ENCODE measurements at regions not wholly inside any gene's neighbourhood (a gene's known extent, or its start where the extent isn't known, plus 50 kb on each side); places are given as distances from the start of the nearest gene placed in this dataset.
"Not testable (repeated sequence)": the region's sequence is repeated elsewhere in the genome, so short reads cannot be mapped to it uniquely, and the experiment has no call there.

DNA sequence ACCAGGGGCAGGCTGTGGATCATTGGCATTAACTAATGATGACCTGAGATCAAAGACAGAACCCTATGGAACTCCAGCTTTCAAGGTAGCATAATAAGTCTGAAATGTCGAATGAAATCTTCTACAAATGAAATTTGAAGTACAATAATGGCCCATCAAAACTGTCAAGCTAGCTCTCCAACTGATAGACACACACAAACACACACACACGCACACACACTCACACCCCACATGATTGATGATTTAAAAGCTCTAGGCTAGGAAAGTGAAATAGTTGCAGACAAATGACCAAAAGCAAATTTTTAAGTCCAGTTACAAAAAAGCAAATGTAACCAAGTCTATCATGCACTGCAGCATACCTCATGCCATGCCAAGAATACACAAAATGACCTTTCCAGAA, 655.7 kb downstream of the C4orf33 start:
- DNase-seq, result no peak

DNA sequence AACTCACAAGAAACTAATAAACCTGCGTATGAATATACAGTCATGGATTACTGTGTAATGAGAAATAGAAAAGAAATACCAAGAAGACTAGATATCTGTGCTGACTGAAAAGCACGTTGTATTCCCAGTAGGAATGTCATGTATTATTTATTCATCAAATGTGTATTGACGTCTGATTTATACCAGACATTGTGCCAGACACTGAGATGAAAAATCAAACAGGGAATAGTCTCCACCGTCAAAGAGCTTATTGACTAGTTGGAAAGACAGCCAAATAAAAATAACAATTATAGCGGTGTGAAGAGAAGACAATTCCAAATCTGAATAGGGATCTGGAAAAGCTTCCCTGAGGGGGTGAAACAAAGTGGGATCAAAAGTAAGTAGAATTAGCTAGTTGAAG, 687.6 kb downstream of the C4orf33 start:
- DNase-seq, result no peak

DNA sequence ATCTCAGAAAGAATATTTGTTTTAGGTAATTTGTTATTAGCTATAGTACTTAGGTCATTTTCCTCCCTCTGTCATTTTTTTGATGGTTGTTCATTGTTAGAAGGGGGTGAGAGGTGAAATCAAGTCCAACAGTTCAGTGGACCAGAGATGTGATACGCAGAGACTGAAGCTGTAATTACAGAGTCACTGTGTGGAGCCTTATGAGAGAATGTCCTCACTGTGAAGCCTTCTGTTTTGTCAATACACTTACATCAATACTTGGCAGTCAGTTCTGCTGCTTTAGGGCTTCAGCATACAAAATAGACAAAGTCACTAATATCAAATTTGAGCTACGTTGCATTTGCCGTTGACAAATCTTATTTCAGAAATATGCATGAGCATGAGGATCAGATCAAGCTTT, 692.5 kb downstream of the C4orf33 start:
- no peak for DNase-seq

DNA sequence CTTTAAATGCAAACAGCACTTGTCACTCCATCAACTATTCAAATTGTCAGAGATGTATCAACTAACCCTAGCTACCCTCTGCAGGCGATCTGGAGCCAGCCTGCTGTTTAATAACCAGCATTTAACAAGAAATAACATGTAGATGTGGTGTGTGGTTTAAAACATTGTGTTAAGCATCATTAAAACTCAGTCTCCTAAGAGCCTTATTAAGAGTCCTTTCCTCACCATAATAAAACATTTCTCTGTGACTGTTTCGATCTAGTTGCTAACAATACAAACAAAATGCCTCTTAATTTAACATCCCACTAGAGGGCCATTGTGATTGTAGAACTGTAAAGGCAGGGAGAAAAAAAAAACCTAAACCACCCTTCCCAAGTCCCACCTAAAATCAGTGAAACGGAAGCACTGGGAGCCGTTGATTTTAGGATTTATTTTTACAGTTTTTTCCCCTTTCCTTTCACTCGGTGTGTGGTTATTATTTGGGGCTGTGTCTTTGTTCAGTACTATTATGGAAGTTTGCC, 708.6 kb downstream of the C4orf33 start:
- no peak for DNase-seq

DNA sequence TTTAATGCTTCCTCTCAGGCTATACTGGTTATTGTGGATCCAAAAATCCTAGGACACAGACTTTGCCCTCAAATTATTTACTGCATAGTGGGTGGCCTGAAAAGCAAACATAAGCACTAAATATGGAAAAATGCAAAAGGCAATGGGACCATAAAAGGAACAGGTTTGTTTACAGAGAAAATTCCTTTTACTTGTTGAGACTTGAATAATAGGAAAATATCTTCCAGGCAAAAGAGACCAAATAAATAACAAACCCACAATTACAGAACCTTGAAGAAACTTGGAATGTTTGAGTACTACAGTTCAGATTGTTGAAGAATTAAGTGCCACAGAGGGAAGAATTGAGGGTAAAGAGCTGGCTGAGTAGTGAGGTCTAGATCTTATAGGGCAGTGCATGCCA, 711.0 kb downstream of the C4orf33 start:
- no peak for DNase-seq

DNA sequence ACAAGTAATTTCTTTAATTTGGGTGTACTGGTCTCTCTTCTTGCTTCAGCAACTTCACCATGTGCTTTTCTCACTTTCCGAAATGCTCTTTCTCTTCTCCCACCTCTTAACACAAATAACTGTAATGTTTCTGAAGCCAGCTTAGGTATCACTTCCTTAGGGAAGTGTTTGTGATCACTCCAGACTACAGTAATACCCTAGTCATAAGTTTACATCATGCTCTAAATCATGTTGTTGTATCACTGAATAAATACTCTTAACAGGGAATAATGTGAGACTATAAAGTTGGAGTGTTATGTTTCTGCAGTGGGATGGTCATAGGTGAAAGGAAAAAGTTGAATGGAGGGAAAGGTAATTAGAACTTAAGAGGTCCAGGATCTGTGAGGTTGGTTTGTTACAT, 712.3 kb downstream of the C4orf33 start:
- DNase-seq, result no peak

DNA sequence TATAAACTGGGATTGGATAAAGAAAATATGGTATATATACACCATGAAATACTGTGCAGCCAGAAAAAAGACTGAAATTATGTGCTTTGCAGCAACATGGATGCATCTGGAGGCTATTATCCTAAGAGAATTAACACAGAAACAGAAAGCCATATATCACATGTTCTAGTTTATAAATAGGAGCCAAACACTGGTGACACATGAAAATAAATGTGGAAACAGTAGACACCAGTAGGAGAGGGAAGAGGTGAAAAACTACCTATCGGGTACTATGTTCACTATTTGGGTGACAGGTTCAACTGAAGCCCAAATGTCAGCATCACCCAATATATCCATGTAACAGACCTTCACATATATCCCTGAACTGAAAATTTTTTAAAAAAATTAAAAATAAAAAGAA, 725.1 kb downstream of the C4orf33 start:
- DNase-seq, result no peak

DNA sequence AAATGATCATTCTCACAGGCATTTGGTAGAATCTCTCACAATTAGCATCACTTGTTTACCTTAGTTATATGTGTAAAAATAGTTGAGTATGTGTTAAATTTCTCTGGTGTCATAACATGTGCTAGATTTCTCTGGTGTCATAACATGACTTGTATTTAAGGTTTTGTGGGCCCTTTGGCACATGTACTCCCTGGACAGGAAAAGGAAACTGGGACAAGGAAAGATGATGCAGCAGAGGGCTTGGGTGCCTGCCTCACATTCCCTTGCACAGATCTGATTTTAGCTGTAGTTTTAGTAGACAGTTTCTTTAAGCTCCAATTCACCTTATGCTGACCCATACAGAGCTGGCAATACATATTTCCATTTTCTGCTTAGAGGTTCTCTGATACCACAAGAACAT, 726.0 kb downstream of the C4orf33 start:
- no peak for DNase-seq

DNA sequence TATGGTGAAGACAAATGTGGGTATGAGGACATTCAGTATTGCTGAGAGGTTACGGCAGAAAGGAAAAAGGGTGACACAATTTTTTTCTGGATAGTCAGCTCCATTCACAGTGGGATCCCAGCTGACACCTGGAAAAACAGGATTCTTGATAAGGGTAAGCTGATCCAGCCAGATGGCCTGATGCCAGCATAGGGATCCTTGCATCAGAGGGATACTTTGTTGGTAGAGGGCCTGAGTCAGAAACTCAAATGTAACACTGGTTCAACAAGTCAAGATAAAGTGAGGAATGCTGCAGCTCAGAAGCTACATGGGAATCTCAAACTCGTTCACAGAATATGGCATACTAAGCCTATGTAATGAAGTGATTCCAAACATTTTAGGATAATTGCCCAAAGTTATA, 726.7 kb downstream of the C4orf33 start:
- no peak for DNase-seq

DNA sequence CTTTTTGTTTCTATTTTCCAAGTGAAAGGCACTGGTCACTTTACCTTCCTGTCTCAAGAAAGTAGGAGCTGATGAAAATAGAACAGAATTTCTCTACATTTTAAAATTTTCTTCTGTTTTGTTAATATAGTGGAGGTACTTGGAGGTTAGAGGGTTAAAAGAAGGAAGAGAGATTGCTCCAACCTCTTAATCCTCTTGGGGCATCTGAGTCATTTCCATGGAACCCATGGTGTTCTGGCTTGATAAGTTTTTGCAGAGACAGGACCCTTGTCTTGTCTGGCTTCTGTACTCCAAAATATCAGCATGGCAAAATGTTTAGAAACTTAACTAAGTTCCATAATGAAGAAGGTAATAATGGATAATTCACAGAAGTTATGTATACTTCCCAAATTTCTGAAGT, 727.2 kb downstream of the C4orf33 start:
- DNase-seq, result no peak

DNA sequence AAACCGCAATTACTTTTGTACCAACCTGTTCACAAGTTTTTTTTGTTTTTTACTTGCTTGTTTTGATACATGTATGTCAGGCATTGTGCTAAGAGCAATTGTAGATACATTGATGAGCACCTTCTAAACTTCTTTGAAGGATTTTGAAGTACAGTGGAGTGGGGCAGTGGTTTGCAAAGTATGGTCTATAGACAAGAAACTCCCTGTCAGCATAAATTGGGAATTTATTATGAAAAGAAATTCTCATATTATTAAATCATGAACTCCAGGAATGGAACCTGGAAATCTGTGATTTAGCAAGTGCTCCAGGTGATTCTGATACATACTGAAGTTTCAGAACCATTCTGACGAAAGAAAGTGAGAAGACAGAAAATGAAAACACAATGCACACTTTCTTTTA, 733.4 kb downstream of the C4orf33 start:
- DNase-seq, result no peak

DNA sequence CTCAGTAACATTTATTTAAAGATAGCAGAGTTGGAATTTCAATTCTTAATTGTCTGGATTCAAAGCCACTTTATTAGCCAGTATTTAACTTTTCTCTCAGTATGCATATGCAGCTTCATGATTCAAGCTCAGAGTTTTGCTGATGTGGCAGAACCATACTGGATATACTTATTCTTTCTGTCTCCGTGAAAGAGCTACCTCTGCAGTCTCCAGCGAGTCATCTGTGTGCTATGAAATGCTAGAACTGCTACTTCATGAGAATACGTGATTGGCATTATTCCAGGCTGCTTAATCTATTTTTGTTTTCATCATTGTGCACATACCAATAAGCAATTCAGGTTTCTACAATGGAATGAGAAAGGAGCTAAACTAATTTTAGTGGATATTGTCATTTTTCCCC, 743.7 kb downstream of the C4orf33 start:
- DNase-seq, result no peak

DNA sequence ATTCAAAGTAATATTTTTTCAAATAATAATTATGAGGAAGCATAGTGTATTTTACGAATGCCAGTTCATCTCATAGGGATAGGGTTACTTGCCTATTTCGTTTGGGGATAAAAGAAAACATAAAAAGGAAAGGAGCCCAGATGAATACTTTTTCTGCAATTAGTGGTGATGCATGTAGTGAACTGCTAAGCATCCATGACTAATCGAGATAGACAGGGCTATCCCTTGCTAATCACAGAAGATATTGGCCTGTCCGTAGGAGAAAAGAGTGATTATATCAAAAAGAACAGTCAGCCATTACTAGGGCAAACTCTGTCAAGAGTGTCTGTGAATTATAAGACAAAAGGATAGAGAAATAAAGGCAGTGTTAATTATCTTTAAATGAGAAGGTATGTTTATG, 746.1 kb downstream of the C4orf33 start:
- no peak for DNase-seq

DNA sequence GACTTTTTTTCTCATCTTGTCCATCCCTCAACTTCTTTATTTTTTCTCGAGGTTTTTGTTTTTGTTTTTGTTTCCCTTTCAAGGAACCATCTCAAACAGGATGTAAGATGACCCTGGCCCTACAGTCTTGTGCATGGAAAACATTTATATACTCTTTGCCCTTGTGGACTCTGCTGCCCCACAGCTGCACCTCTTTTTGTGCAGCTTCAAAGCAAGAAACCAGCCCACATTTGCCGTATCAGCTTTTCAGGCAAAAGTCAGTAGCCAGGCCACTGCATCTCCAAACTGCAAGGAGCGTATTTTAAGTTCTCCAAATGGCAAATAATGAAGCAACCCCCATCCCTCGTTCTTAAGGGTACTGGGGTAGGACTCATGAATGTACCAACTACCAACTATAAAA, 756.5 kb downstream of the C4orf33 start:
- DNase-seq, result no peak

DNA sequence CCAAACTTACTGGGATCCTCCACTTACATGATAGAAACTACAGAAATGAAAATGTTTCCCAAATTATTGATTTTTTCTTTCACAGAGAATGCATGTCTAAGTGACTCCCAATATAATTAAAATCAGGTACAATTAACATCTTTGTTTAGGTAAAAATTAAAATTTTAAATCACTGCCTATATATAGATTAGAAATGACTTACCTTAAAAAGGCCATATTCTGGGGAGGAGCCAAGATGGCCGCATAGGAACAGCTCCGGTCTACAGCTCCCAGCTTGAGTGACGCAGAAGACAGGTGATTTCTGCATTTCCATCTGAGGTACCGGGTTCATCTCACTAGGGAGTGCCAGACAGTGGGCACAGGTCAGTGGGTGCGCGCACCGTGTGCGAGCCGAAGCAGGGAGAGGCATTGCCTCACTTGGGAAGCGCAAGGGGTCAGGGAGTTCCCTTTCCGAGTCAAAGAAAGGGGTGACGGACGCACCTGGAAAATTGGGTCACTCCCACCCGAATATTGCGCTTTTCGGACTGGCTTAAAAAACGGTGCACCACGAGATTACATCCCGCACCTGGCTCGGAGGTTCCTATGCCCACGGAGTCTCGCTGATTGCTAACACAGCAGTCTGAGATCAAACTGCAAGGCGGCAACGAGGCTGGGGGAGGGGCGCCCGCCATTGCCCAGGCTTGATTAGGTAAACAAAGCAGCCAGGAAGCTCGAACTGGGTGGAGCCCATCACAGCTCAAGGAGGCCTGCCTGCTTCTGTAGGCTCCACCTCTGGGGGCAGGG, 757.9 kb downstream of the C4orf33 start:
- DNase-seq, result not testable (repeated sequence)

DNA sequence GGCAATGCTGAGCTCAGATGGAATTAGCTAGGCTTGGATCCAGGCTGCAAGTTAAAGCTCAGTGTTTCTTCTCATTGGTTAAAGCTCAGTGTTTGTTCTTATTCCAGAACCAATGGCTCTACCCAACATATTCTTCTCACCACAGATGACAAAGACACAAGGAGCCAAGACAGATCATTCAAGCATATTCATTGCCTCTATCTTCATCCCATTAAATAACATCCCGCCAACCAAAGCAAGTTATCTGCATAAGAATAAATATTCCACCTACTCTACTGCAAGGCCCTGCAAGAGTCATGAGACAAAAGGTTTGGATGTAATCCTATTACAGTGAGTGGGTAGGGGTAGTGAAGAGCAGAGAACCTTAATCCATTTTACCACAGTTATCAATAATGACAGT, 766.5 kb downstream of the C4orf33 start:
- no peak for DNase-seq

DNA sequence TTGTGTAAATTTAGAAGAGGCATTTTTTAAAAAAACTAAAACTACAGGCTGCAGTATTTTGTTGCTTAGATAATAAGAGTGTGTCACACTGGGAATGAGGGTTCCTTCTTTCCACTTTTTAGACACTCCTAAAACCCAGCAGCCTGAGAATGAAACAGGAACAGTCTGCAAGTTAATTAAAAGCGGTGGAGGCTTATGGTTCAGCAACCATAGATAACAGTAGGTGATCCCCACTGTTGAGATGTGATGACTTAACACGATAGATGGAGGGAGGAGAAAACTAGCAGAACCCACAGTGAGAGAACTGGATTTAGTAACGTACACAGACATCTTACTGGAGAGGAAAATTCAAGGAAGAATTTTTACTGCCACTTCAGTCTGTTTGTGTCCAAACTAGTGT, 767.3 kb downstream of the C4orf33 start:
- DNase-seq, result no peak

DNA sequence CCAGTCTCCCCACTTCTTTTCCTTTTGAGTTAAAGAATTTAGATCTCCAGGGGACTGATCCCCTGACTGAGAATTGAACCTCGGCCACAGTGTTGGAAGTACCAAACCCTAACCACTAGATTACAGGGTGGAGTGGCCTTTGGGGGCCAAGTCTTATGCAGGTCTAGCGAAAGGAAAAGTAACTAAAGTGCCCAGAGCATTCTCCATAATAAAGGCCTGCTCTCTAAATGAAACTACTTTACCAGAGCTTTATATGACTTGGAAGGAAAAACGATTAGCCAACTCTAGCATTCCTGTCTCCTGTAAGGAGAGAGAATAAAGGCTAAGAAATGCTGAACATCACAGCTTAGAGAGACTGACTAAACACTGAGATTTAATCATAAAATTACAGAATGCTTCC, 788.0 kb downstream of the C4orf33 start:
- DNase-seq, result no peak

DNA sequence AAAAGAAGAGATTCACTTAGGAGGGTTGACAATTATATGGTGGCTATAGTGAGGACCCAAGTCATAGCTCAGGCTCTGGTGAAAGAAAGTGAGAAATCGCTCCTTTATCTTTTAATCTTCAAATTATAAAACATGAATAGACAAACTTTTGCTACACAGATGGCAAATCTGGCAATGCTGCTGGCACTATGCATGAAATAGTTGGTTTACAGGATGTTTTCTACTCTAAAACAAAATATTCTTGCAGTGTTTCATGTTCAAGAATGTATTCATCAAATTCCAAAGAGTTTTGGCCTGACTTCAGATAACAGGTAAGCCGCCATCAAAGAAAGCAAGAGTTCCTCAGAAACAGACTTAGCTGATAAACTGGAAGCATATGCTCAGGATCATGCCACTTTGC, 801.2 kb downstream of the C4orf33 start:
- DNase-seq, result no peak

DNA sequence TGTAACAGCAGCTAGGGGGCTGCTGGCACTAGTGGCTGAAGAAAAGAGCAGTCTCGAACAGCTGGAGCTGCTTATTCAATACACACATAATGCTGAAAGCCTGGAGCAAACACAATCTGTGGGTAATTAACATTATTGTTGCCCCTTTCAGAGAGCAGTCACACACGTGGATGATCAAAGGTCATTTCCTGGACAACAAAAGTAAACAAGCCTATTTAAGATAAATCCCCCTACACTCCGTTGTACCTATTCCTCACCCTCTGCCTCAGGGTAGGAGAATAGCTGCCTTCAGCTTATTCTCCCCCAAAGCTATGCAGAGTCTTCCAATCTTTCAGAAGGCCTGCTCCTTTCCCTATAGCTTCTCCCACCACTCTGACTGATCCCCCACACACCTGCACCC, 803.9 kb downstream of the C4orf33 start:
- no peak for DNase-seq

DNA sequence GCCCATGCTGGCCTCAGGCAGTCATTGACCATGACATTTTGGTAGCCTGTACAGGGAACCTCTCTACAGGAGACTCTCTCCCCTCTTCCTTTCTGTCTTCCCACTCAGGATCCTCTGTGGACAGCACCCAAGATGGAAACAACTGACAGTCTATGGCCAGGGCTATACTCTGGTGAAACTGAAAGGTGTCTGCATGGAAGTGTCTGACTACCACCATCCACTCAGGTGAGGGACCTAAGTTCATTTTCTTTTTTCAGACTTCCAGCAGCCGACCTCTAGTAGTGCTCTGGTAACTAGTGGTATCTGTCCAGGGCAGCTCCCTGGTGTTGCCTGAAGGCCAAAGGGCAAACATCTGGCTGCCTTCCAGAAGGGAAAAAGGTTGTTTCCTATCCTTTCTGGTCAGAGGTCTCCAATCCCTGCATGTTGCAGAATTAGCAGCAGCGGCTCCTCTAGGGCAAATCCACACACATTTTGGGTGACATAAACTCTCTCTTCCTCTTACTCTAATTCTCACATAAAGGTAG, 804.5 kb downstream of the C4orf33 start:
- no peak for DNase-seq

DNA sequence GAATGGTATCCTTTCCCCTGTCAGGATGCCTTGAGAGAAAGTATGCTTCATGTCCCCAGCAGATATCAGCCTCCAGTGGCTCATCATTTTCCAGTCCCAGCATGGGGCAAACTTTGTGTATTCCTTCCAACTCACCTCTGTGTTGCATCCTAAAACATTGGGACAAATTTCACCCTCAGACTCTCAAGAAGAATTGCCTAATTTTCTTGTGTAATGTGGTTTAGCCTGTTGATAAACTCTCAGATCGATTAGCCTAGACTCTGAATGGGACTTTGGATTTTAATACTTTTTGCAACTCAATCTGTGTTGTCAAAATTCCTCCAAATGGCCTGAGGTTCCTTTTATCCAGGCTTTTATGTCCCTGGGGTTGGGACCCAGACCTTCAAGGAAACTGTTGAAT, 805.3 kb downstream of the C4orf33 start:
- no peak for DNase-seq

DNA sequence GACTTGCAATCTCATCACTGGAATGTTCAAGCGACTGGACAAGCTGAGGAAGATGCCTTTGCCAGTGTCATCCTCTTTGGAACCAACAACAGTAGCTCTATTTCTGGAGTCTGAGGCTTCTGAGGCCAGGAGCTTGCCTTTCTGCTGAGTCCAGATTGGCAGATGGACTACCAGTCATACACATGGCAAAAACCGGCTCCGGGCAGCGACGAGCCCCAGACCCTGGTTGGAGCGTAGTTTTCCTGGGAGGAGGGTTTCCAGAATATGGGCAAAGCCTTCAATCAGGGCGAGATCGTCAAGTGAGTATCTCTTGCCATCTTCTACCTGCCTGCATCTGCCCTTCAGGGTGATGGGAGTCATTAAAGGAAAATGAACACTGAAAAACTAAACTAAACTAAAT, 807.9 kb downstream of the C4orf33 start:
- no peak for DNase-seq

DNA sequence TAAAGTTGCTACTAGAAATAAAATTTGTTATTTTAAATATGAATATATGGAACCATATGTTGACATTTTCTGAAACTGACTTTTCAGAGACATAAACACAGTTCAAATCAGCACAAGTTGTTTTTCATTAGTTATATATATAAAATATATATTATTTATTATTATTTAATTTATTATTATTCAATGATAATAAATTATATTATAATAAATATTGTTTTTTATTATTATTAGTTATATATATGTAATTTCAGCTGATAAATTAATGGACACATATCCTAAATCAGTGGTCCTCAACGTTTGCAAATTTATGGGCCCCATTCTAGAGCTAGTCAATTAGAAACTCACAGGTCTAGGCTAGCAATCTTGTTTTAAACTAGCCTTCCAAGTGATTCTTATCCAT, 809.3 kb downstream of the C4orf33 start:
- no peak for DNase-seq

DNA sequence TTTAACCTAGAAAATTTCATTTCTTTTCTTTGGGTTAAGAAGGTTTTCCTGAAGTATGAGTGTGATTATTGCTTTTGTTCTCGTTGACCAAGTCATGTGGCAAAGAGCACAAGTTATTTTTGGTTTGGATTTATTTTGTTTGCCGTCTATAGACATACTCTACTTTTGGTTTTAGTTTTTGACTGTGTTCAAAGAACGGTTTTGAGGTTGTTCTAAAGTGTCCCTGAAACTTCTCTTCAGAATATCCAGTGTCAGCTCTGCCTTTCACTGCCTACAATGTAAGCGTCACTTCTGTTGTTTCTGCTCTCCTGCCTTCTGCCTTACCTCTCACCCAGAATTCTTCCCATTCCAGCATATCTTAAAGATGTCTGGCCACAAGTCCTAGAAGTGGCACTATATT, 812.2 kb downstream of the C4orf33 start:
- no peak for DNase-seq

Measured in MV-4-11 (cell line).